Stimulated activated memory B cell treated with anti-CD40 and anti-IgM and Interleukin-4, amounts not matched to agents 10 μg/mL and 1 μg/mL and 100 μg/mL, for 72 hours (primary cell): ENCODE measurements at regions not wholly inside any gene's neighbourhood (a gene's known extent, or its start where the extent isn't known, plus 50 kb on each side); places are given as distances from the start of the nearest gene placed in this dataset.

Source experiments
- ATAC-seq: fragments of 150-1000 bp; cut with Tn5 transposase; 2 replicates; pipeline ENCODE4 v1.10.0; 2021
- H3K27ac Mint-ChIP-seq: one replicate; pipeline ENCODE4 v1.8.0; 2022; ENCODE audit warnings: mild to moderate bottlenecking, mixed read lengths
- H3K27me3 Mint-ChIP-seq: one replicate; pipeline ENCODE4 v1.8.0; 2022; ENCODE audit warnings: mixed read lengths
- H3K36me3 Mint-ChIP-seq: one replicate; pipeline ENCODE4 v1.8.0; 2022; ENCODE audit warnings: mixed read lengths
- H3K4me1 Mint-ChIP-seq: one replicate; pipeline ENCODE4 v1.8.0; 2022; ENCODE audit warnings: mixed read lengths
- H3K4me3 Mint-ChIP-seq: one replicate; pipeline ENCODE4 v1.8.0; 2022; ENCODE audit warnings: mild to moderate bottlenecking, moderate library complexity, mixed read lengths
- H3K9me3 Mint-ChIP-seq: one replicate; pipeline ENCODE4 v1.8.0; 2022; ENCODE audit warnings: mixed read lengths

DNA sequence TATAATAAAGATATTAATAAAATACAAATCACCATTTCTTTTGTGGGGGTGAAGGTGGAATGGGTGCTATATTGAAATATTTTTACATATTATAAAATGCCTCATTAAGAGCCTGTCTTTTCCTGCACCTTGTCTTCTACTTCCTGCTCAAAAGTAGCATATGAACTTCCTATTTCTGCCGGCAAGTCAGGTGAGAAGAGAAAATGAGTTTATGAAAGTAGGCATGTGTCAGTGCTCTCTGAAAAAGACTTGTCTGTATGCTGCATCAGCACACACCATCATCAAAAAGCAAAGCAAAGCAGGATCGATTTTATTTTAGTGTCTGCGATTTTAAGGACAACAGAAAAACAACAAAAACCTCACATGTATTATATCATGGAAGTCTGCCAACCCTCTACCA lies 114.2 kb downstream of the RAP2A start:
- no peak overlapping the region for H3K4me3 Mint-ChIP-seq

DNA sequence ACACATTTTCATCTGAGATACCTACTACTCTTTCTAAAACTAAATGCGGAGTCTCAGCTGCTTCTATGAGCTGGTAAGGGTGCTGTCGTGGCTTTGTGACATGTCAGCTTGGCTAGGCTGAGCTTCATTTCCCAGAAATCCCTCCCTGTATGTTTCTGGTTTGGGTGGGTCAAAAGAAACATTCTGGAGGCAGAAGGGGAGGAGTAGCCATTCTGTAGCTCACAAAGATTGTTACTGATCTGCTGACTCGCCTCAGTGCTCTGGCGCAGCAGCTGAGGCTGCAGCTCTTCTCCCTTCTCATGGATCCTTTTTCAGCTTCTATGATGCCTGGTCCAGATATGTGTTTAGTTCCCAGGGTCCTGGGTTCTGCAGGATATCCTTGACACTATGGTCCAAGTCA lies 114.7 kb downstream of the RAP2A start:
- no peak for ATAC-seq
- H3K27me3 Mint-ChIP-seq = peaks cover 22% of the 10 kb centered on the region

More for the DNA sequence above, 114.2 kb downstream of the RAP2A start:
- peaks cover 5% of the 10 kb centered on the region for H3K4me1 Mint-ChIP-seq
- no peak for ATAC-seq
- H3K27ac Mint-ChIP-seq = no peak overlapping the region
- peaks cover 22% of the 10 kb centered on the region for H3K27me3 Mint-ChIP-seq
- no peaks in the 10 kb centered on the region for H3K36me3 Mint-ChIP-seq
- H3K9me3 Mint-ChIP-seq = peaks cover 3% of the 10 kb centered on the region

DNA sequence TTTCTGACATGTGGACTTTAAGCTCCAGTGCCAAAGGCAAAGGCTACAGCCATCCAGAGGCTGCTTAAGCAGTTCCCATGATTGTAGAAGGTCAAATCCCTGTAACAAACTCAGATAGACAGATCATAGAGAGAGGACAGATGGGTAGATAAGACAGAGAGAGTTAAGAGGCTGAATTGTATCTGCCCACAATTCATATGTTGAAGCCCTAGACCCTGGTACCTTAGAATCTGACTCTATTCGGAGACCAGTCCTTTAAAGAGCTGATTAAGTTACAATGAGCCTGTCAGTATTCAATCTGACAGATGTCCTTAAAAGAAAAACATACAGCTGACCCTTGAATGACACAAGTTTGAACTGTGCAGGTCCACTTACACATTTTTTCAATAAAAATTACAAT lies 115.2 kb downstream of the RAP2A start:
- Mint-ChIP-seq H3K9me3 (peaks cover 3% of the 10 kb centered on the region), H3K4me3 (no peak overlapping the region), H3K4me1 (peaks cover 5% of the 10 kb centered on the region), H3K36me3 (no peaks in the 10 kb centered on the region), H3K27me3 (peaks cover 22% of the 10 kb centered on the region), H3K27ac (no peak overlapping the region)
- no peak for ATAC-seq

More for the DNA sequence above, 114.7 kb downstream of the RAP2A start:
- Mint-ChIP-seq H3K4me3 (no peak overlapping the region), H3K4me1 (peaks cover 5% of the 10 kb centered on the region), H3K36me3 (no peaks in the 10 kb centered on the region), H3K27ac (no peak overlapping the region), H3K9me3 (peaks cover 3% of the 10 kb centered on the region)

DNA sequence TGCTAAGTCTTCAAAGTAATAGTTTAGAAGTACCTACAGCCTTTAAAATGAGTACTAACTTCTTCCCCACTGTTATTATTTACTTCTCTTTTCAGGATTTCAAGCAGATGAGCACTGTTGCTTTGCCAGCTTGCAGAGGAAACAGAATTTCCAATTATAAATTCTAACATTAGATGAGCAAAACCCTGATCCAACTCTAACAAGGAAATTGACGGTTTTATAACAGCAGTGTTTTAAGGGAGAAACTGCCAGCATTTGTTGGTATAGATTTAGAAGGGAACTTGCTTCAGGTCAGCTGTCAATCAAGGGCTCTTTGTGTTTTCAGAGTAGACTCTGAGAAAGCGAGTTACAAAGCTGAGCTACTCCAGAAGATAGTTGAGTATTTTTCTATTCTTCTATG lies 120.5 kb downstream of the RAP2A start:
- peaks cover 5% of the 10 kb centered on the region for H3K4me1 Mint-ChIP-seq
- no peak overlapping the region for H3K4me3 Mint-ChIP-seq
- ATAC-seq = no peak

DNA sequence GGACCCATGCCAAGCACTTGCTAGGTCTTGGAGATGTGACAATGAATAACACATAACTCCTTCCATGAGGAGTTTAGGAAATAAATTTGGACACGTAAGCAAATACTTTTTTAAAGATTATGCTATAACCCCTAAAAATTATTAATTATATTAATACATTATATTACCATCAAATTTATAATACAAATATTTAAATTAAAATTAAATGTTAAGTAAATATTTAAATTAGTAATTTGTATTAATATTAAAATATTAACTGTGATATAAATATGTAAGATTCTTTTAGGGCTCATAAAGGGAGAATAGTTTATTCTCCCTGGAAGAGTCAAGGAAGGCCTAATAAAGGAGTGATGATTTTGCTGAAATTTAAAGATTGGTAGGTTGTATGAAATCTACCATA lies 121.1 kb downstream of the RAP2A start:
- Mint-ChIP-seq H3K36me3 (no peaks in the 10 kb centered on the region), H3K27me3 (peaks cover 5% of the 10 kb centered on the region), H3K9me3 (no peaks in the 10 kb centered on the region), H3K4me3 (no peak overlapping the region), H3K4me1 (peaks cover under 1% of the 10 kb centered on the region), H3K27ac (no peak overlapping the region)
- ATAC-seq = no peak

More for the DNA sequence above, 120.5 kb downstream of the RAP2A start:
- Mint-ChIP-seq H3K9me3 (no peaks in the 10 kb centered on the region), H3K27ac (no peak overlapping the region), H3K36me3 (no peaks in the 10 kb centered on the region), H3K27me3 (peaks cover 10% of the 10 kb centered on the region)

DNA sequence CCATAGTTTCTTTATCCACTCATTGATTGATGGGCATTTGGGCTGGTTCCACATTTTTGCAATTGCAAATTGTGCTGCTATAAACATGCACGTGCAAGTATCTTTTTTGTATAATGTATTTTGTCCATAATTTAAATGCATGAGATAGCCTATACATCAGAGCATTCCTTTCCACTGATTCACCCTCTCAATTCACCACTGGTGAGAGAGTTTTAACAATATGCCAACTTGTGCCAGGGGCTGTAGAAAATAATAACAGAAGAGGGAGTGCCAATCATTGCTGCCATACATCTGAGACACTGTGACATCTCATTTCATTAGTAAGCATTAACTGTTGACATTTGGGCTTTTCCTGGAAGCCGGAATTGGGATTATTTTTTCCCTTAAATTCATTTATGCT lies 125.1 kb downstream of the RAP2A start:
- Mint-ChIP-seq H3K9me3 (no peaks in the 10 kb centered on the region), H3K27me3 (no peaks in the 10 kb centered on the region), H3K36me3 (no peaks in the 10 kb centered on the region), H3K27ac (no peak overlapping the region), H3K4me1 (no peaks in the 10 kb centered on the region), H3K4me3 (no peak overlapping the region)
- ATAC-seq = no peak

DNA sequence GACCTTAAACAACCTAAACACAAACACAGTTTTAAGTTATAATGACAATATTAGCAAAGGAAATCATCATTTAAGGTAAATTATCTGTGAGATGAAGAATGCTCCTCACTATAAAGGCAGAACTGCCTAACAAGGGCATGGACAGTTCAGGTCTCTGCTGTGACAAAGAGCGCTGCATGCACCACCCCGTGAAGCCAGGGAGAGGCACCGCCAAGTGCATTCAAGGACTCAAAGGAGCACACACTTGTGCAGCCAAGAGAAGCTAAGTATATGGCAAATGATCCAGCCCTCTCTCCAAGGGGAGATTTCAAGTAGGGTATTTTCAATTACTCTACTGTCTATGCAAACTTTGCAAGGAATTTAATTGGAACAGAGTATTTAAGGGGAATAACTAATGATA lies 126.0 kb downstream of the RAP2A start:
- H3K27me3 Mint-ChIP-seq = no peaks in the 10 kb centered on the region
- H3K27ac Mint-ChIP-seq = no peak overlapping the region
- no peaks in the 10 kb centered on the region for H3K36me3 Mint-ChIP-seq
- no peak for ATAC-seq
- H3K4me3 Mint-ChIP-seq = no peak overlapping the region
- H3K9me3 Mint-ChIP-seq = no peaks in the 10 kb centered on the region
- no peaks in the 10 kb centered on the region for H3K4me1 Mint-ChIP-seq

DNA sequence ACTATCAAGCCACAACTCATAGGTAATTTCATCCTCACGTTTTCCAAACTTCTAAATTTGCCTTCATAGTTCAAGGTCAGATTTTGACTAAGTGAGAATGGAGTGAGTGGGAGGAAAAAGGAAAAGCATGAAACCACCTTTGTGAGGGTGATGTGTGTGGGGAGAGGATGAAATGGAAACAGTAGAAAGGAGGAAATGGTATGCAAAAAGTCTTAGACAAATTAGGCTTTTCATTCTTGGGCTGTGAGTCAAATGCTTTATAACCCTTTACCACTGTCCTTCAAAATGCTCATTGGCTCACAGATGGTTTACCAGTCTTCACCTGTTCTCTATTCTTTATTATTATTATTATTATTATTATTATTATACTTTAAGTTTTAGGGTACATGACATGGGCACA lies 127.2 kb downstream of the RAP2A start:
- Mint-ChIP-seq H3K4me1 (no peaks in the 10 kb centered on the region), H3K9me3 (no peaks in the 10 kb centered on the region), H3K36me3 (no peaks in the 10 kb centered on the region), H3K27ac (no peak overlapping the region), H3K4me3 (no peak overlapping the region), H3K27me3 (no peaks in the 10 kb centered on the region)
- ATAC-seq = no peak

DNA sequence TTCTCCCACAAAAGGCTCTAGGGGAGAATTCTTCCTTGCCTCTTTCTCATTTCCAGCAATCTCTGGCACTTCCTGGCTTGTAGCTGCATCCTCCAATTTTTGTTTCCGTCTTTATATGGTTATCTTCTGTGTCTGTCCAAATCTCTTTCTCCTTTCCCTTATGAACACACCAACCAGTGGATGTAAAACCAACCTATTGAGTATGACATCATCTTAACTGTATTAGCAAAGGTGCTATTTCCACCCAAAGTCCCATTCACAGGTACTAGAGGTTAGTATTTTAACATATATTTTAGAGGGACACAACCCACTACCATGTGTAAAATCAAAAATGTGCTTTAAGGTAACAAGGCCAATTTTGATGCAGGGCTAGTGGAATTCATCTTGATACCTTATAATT lies 129.0 kb downstream of the RAP2A start:
- Mint-ChIP-seq H3K4me3 (no peak overlapping the region), H3K4me1 (peaks cover 4% of the 10 kb centered on the region), H3K27me3 (peaks cover 5% of the 10 kb centered on the region), H3K9me3 (no peaks in the 10 kb centered on the region), H3K27ac (no peak overlapping the region), H3K36me3 (no peaks in the 10 kb centered on the region)
- no peak for ATAC-seq

DNA sequence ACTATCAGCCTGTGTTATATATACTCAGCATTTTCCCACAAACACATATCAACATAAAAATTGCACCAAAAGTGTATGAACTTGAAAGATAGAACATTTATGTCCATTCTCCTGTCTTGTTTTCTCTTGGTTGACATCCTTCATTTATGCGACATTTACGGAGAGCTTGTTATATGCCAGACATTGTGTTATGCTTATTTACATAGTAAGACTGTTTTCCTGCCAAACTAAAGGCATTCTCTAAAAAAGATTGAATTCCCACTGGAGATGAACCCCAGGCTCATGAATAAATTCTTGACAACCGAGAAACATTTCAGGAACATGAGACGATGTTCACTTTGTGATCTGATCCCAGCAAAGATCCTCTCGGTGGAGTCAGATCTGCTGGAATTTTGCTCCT lies 131.0 kb downstream of the RAP2A start:
- Mint-ChIP-seq H3K27ac (no peak overlapping the region), H3K36me3 (no peaks in the 10 kb centered on the region), H3K9me3 (no peaks in the 10 kb centered on the region), H3K4me3 (no peak overlapping the region), H3K4me1 (peaks cover 6% of the 10 kb centered on the region), H3K27me3 (peaks cover 8% of the 10 kb centered on the region)
- no peak for ATAC-seq

DNA sequence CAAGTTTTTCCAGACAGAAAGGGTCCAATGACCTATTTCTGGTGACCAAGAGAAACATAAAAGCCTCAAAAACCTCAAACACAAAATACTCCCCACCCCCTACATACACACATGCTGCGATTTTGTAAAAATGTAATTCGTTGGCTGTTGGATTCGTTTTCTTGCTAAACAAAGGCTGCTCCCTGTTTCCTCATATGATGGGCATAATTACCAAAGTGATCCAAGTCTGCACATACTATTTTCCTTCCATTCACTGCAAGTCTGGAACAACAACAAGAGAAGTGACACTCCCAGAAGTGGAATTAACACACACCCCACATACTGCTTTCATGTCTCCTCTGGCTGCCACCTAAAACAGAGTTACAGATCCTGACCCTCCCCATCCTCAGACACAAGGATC lies 131.9 kb downstream of the RAP2A start:
- no peak for ATAC-seq
- Mint-ChIP-seq H3K4me1 (peaks cover 6% of the 10 kb centered on the region), H3K27me3 (peaks cover 8% of the 10 kb centered on the region), H3K36me3 (no peaks in the 10 kb centered on the region), H3K4me3 (no peak overlapping the region), H3K9me3 (no peaks in the 10 kb centered on the region), H3K27ac (no peak overlapping the region)

DNA sequence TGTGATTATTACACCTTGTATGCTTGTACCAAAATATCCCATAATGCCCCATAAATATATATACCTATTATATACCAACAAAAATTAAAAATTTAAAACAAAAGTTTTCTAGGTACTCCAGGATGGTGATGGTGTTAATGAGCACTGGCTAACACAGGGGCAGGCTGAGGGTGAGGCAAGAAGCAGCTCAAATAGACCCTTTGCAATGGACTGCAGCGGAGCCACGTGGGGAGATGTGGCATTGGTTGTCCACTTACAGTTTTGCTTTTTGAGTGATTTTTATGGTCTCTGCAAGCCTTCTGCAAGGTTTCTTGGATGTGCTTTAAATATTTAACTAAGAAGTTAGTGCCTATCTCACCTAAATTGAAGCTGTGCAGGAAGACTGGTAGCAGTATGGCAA lies 132.9 kb downstream of the RAP2A start:
- Mint-ChIP-seq H3K27me3 (peaks cover 8% of the 10 kb centered on the region), H3K4me3 (no peak overlapping the region), H3K27ac (no peak overlapping the region), H3K4me1 (peaks cover 6% of the 10 kb centered on the region), H3K36me3 (no peaks in the 10 kb centered on the region), H3K9me3 (no peaks in the 10 kb centered on the region)
- ATAC-seq = no peak

DNA sequence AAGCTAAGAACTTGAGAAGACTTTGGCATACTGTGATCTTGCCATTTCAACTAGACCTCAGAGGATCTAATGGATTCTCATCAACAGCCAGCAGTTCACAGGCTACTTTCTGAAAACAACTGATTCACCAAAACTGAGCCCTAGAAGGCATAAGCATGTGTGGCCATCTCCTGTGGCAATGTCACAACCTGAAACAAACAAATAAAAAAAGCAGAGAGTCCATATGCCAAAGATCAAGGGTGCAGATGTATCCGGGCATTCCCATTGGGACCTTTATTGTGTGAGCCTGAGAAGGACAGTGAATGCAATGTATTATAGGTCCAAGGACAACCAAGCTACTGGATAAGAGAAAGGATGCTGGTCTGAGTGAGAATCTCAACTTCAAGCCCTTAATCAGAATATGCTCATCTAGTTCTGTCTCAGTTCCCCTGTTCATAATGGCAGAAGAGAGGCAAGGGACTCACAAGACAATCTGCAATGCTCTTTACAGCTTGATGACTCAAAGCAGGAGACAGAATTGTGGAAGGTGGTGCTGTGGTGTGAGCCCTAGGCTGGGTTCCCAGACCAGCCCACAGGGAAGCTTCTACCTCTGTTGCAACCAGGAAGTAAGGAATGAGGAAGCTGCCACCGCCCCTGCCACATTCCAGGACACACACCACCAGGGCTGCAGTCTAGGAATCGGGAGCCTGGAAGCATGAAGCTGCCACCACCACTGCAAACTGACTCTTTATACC lies 133.7 kb downstream of the RAP2A start:
- H3K9me3 Mint-ChIP-seq = no peaks in the 10 kb centered on the region
- no peak overlapping the region for H3K27ac Mint-ChIP-seq
- H3K4me3 Mint-ChIP-seq = no peak overlapping the region
- H3K36me3 Mint-ChIP-seq = no peaks in the 10 kb centered on the region
- peaks cover 6% of the 10 kb centered on the region for H3K4me1 Mint-ChIP-seq
- H3K27me3 Mint-ChIP-seq = peaks cover 8% of the 10 kb centered on the region
- peak; percentile 85 for ATAC-seq

DNA sequence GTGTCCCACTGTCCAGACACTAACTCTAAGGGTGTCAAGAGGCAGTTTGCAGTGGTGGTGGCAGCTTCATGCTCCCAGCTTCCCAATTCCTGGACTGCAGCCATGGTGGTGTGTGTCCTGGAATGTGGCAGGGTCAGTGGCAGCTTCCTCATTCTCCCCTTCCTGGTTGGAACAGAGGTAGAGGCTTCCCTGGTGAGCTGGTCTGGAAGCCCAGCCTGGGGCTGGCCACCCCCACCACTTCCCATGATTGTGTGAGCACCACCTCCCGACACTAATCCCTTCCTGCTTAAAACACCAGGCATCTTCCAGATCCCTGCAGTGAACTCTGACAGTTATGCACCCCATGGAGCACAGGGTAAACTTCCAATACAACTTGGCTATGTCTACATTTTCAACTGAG lies 134.9 kb downstream of the RAP2A start:
- Mint-ChIP-seq H3K27me3 (peaks cover 8% of the 10 kb centered on the region), H3K9me3 (no peaks in the 10 kb centered on the region), H3K27ac (no peak overlapping the region), H3K4me3 (no peak overlapping the region), H3K4me1 (peaks cover 6% of the 10 kb centered on the region), H3K36me3 (no peaks in the 10 kb centered on the region)
- ATAC-seq = no peak

DNA sequence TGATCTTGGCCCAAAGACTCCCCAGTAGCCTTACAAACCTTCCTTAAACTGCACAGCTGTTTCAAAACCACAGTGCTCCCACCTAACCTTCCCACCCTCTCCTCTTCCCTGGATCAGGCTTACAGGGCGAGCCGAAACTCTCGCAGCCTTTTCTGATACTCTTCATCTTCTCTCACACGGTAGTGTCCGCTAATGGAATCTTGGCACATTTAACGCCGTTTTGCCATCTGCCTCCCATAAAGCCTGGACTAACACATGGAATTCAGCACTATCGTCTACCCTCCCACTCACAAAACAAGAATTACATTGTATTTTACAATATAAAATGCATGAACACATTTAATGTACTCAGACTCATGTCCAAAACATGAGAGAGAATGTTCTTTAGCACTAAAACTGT lies 135.9 kb downstream of the RAP2A start:
- H3K36me3 Mint-ChIP-seq = no peaks in the 10 kb centered on the region
- no peak for ATAC-seq
- H3K4me3 Mint-ChIP-seq = no peak overlapping the region
- peaks cover 6% of the 10 kb centered on the region for H3K4me1 Mint-ChIP-seq
- peaks cover 8% of the 10 kb centered on the region for H3K27me3 Mint-ChIP-seq
- H3K9me3 Mint-ChIP-seq = no peaks in the 10 kb centered on the region
- no peak overlapping the region for H3K27ac Mint-ChIP-seq

DNA sequence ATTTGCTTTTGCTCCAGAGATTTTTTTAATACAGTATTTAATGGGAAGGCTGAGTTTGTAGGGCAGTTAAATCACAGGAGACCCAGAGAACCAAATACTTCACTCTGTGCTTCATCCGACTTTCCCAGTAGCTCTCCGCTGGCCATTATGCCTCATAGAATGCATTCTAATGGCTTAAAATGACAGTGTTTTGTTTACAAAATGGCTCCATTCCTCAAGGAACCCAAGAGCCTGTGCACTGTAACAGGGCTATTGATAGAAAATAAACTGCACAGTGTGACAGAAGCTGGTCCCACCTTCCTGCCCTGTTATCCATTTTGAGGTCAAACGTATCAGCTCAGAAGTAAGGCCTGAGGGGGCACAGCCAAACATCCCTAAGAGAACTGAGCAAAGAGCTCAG lies 136.5 kb downstream of the RAP2A start:
- peaks cover 8% of the 10 kb centered on the region for H3K27me3 Mint-ChIP-seq
- H3K36me3 Mint-ChIP-seq = no peaks in the 10 kb centered on the region
- no peak overlapping the region for H3K4me3 Mint-ChIP-seq
- H3K27ac Mint-ChIP-seq = no peak overlapping the region
- no peaks in the 10 kb centered on the region for H3K9me3 Mint-ChIP-seq
- no peak for ATAC-seq
- H3K4me1 Mint-ChIP-seq = peaks cover 6% of the 10 kb centered on the region
